ENCODE measurements at regions not wholly inside any gene's neighbourhood (a gene's known extent, or its start where the extent isn't known, plus 50 kb on each side); places are given as distances from the start of the nearest gene placed in this dataset.
"Not testable (repeated sequence)": the region's sequence is repeated elsewhere in the genome, so short reads cannot be mapped to it uniquely, and the experiment has no call there.

GRCh38 chr12:92398565-92399309 lies 253.1 kb upstream of the BTG1 start:
- TF ChIP-seq POLR2A (IDR thresholded peaks at IDR 0.05) (no peak), CTCF (IDR thresholded peaks at IDR 0.05) (no peak)
- no peaks in the 10 kb centered on the region for H3K27me3 ChIP-seq
- no peak overlapping the region for H3K27ac ChIP-seq
- H3K36me3 ChIP-seq, result no peaks in the 10 kb centered on the region
- no peaks in the 10 kb centered on the region for H3K4me1 ChIP-seq
- DNase-seq, result no peak
- intact Hi-C loops (cut with DNase I), result no loop called here
- WGBS, 2 donors, result 62 to 66% methylated on average over 8 of the region's 8 CpGs
- no peaks in the 10 kb centered on the region for H3K9me3 ChIP-seq
- no peak overlapping the region for H3K4me3 ChIP-seq (replicated peaks in 1 of 3)

DNA sequence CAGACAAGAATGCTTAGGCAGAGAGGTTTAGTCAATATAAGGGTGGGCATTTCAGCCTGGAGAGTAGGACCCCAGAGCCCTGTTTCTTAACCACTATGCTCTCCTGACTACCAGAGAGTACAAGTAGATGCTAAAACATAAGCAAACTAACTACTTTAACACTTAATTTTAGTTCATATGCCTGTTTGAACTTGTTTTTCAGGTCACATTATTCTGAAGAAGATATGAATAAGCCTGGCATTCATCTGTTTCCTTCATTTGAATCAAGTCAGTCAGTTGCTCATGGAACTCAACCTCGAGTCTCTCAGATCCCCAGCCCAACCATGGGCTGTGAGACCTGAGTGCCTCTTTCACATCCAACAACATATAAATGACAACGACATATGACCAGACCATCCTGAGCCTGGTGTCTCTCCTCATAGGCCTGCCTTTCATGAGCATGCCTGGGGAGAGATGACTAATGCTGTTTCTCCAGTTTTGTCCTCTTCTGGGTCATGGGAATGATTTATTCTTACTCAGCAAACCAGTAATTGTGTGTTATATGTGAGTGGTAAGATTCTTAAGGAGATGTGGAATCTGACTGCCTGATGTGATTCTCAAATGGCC lies 251.1 kb upstream of the BTG1 start:
- Histone ChIP-seq H3K4me3 (replicated peaks in 1 of 3) (no peak overlapping the region), H3K36me3 (no peaks in the 10 kb centered on the region), H3K27ac (no peak overlapping the region), H3K27me3 (no peaks in the 10 kb centered on the region), H3K9me3 (no peaks in the 10 kb centered on the region), H3K4me1 (no peaks in the 10 kb centered on the region)
- WGBS, 2 donors, result 85 to 86% methylated on average over 2 of the region's 2 CpGs
- no peak for DNase-seq
- intact Hi-C loops (cut with DNase I), result no loop called here
- TF ChIP-seq POLR2A (IDR thresholded peaks at IDR 0.05), result no peak
- TF ChIP-seq CTCF (IDR thresholded peaks at IDR 0.05), result no peak

DNA sequence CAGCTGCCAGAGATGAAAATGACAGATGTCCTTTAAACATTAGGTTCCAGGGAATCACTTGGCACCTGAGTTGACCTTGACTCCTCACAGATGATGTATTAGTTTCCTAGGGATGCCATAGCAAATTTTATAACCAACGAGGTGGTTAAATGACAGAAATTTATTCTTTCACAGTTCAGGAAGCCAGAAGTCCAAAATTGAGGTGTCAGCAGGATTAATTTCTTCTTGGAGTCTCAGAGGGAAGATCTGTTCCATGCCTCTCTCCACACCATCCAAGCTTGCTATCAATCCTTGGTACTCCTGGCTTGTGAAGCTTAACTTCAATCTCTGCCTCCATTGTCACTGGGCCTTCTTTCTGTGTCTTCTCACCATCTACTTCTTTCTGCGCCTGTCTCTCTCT lies 249.7 kb upstream of the BTG1 start:
- no peak for DNase-seq
- Histone ChIP-seq H3K4me3 (replicated peaks in 1 of 3) (no peak overlapping the region), H3K27ac (no peak overlapping the region), H3K36me3 (no peaks in the 10 kb centered on the region), H3K4me1 (no peaks in the 10 kb centered on the region), H3K9me3 (no peaks in the 10 kb centered on the region), H3K27me3 (no peaks in the 10 kb centered on the region)
- TF ChIP-seq POLR2A (IDR thresholded peaks at IDR 0.05) (no peak), CTCF (IDR thresholded peaks at IDR 0.05) (no peak)
- 89 to 92% methylated on average over 2 of the region's 2 CpGs for WGBS, 2 donors
- intact Hi-C loops (cut with DNase I), result no loop called here

- intact Hi-C loops (cut with DNase I), result no loop called here
- Histone ChIP-seq H3K27me3 (no peaks in the 10 kb centered on the region), H3K4me1 (no peaks in the 10 kb centered on the region), H3K36me3 (no peaks in the 10 kb centered on the region), H3K27ac (no peak overlapping the region), H3K4me3 (replicated peaks in 1 of 3) (no peak overlapping the region), H3K9me3 (no peaks in the 10 kb centered on the region)
- no peak for TF ChIP-seq CTCF (IDR thresholded peaks at IDR 0.05)
- TF ChIP-seq POLR2A (IDR thresholded peaks at IDR 0.05), result no peak
- 92 to 100% methylated on average over 1 of the region's 1 CpG for WGBS, 2 donors
- DNase-seq, result no peak
Observed at GRCh38 chr12:92394895-92395294, 249.2 kb upstream of the BTG1 start.

DNA sequence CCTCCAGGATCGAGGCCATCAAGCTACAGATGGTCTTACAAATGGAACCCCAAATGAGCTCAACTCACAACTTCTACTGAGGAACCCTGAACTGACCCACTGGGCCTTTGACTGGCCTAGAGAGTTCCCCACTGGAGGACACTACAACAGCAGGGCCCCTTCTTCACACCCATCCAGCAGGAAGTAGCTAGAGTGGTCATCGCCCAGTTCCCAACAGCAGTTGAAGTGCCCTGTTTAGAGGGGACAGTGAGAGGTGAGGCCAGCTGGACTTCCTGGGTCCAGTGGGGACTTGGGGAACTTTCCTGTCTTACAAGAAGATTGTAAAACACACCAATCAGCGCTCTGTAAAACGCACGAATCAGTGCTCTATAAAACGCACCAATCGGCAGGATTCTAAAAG lies 247.9 kb upstream of the BTG1 start:
- TF ChIP-seq POLR2A (IDR thresholded peaks at IDR 0.05) (no peak), CTCF (IDR thresholded peaks at IDR 0.05) (no peak)
- Histone ChIP-seq H3K36me3 (no peaks in the 10 kb centered on the region), H3K4me3 (replicated peaks in 1 of 3) (no peak overlapping the region), H3K27me3 (no peaks in the 10 kb centered on the region), H3K27ac (no peak overlapping the region), H3K9me3 (no peaks in the 10 kb centered on the region), H3K4me1 (no peaks in the 10 kb centered on the region)
- 91 to 92% methylated on average over 7 of the region's 7 CpGs for WGBS, 2 donors
- intact Hi-C loops (cut with DNase I), result no loop called here
- no peak for DNase-seq

GRCh38 chr12:92391726-92392125 lies 246.1 kb upstream of the BTG1 start:
- H3K9me3 ChIP-seq; intact Hi-C loops (cut with DNase I); H3K27ac ChIP-seq; H3K27me3 ChIP-seq; DNase-seq; H3K36me3 ChIP-seq; H3K4me1 ChIP-seq; H3K4me3 ChIP-seq (replicated peaks in 1 of 3): not testable (repeated sequence)
- WGBS, 2 donors, result 96 to 100% methylated on average over 1 of the region's 1 CpG

All from thyroid gland (tissue), 4 donors.